ENCODE measurements at regions not wholly inside any gene's neighbourhood (a gene's known extent, or its start where the extent isn't known, plus 50 kb on each side); places are given as distances from the start of the nearest gene placed in this dataset.
A peak's percentile ranks its signal among the peaks of the same experiment; 100 is the strongest.
"Not testable (repeated sequence)": the region's sequence is repeated elsewhere in the genome, so short reads cannot be mapped to it uniquely, and the experiment has no call there.

- H3K27me3 ChIP-seq: no peaks in the 10 kb centered on the region
- H3K27ac ChIP-seq: no peak overlapping the region
- H3K4me1 ChIP-seq: peaks cover 0 to 4% of the 10 kb centered on the region in 2 donors
- no peak for DNase-seq (ENCODE audit: low spot score)
- H3K4me3 ChIP-seq: no peak overlapping the region
- H3K9me3 ChIP-seq: peaks cover 0 to 10% of the 10 kb centered on the region in 2 donors
- TF ChIP-seq, protein P1, sequence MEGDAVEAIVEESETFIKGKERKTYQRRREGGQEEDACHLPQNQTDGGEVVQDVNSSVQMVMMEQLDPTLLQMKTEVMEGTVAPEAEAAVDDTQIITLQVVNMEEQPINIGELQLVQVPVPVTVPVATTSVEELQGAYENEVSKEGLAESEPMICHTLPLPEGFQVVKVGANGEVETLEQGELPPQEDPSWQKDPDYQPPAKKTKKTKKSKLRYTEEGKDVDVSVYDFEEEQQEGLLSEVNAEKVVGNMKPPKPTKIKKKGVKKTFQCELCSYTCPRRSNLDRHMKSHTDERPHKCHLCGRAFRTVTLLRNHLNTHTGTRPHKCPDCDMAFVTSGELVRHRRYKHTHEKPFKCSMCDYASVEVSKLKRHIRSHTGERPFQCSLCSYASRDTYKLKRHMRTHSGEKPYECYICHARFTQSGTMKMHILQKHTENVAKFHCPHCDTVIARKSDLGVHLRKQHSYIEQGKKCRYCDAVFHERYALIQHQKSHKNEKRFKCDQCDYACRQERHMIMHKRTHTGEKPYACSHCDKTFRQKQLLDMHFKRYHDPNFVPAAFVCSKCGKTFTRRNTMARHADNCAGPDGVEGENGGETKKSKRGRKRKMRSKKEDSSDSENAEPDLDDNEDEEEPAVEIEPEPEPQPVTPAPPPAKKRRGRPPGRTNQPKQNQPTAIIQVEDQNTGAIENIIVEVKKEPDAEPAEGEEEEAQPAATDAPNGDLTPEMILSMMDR (IDR thresholded peaks at IDR 0.05): no peak
- H3K36me3 ChIP-seq: no peaks in the 10 kb centered on the region
Observed at GRCh38 chr7:138249975-138250374, 173.7 kb downstream of the AKR1D1 start.

DNA sequence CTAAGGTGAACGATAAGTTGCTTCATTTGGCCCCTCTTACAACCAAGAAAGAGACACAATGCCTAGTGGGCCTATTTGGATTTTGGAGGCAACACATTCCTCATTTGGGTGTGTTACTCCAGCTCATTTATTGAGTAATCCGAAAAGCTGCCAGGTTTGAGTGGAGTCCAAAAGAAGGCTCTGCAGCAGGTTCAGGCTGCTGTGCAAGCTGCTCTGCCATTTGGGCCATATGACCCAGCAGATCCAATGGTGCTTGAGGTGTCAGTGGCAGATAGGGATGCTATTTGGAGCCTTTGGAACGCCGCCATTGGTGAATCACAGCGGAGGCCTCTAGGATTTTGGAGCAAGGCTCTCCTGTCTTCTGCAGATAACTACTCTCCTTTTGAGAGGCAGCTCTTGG lies 176.4 kb downstream of the AKR1D1 start:
- not testable (repeated sequence) for H3K9me3 ChIP-seq, H3K36me3 ChIP-seq
- DNase-seq (ENCODE audit: low spot score): peak; percentile 61

DNA sequence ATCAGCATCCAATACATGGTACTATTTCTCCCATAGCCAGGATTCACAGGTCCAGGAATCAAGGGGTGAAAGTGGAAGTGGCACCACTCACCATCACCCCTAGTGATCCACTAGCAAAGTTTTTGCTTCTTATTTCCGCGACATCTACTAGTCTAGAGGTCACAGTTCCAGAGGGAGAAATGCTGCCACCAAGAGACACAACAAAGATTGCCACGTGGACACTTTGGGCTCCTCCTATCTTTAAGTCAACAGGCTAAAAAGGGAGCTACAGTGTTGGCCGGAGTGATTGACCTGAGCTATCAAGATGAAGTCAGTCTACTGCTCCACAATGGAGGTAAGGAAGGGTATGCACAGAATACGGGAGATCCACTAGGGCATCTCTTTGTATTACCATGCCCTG lies 178.2 kb downstream of the AKR1D1 start:
- H3K4me1 ChIP-seq: peaks cover 0 to 14% of the 10 kb centered on the region in 2 donors
- H3K4me3 ChIP-seq: no peak overlapping the region
- H3K9me3 ChIP-seq: no peaks in the 10 kb centered on the region
- H3K27me3 ChIP-seq: no peaks in the 10 kb centered on the region
- H3K27ac ChIP-seq: no peak overlapping the region
- no peaks in the 10 kb centered on the region for H3K36me3 ChIP-seq
- TF ChIP-seq, protein P1 (IDR thresholded peaks at IDR 0.05): no peak
- DNase-seq (ENCODE audit: low spot score): no peak

More for the DNA sequence above, 176.4 kb downstream of the AKR1D1 start:
- not testable (repeated sequence) for H3K4me1 ChIP-seq, H3K4me3 ChIP-seq, H3K27me3 ChIP-seq
- peak overlapping the region in 1 of 2 donors; percentile 48 for H3K27ac ChIP-seq

GRCh38 chr7:138257459-138258196 lies 181.4 kb downstream of the AKR1D1 start:
- H3K9me3 ChIP-seq: no peaks in the 10 kb centered on the region
- H3K27ac ChIP-seq: peak overlapping the region in 1 of 2 donors; percentile 51
- TF ChIP-seq, protein P1 (IDR thresholded peaks at IDR 0.05): no peak
- no peaks in the 10 kb centered on the region for H3K36me3 ChIP-seq
- DNase-seq (ENCODE audit: low spot score): peak; percentile 63
- peaks cover 0 to 14% of the 10 kb centered on the region in 2 donors for H3K4me1 ChIP-seq
- H3K27me3 ChIP-seq: no peaks in the 10 kb centered on the region
- H3K4me3 ChIP-seq: no peak overlapping the region

- Histone ChIP-seq H3K27me3 (no peaks in the 10 kb centered on the region), H3K27ac (peak overlapping the region in 1 of 2 donors; percentile 51), H3K9me3 (no peaks in the 10 kb centered on the region), H3K4me1 (peaks cover 0 to 10% of the 10 kb centered on the region in 2 donors), H3K4me3 (no peak overlapping the region), H3K36me3 (no peaks in the 10 kb centered on the region)
- no peak for DNase-seq (ENCODE audit: low spot score)
- TF ChIP-seq, protein P1 (IDR thresholded peaks at IDR 0.05): no peak
Observed at GRCh38 chr7:138258197-138258559, 181.9 kb downstream of the AKR1D1 start.

GRCh38 chr7:138259675-138260074 lies 183.4 kb downstream of the AKR1D1 start:
- Histone ChIP-seq H3K4me1 (peaks cover 0 to 10% of the 10 kb centered on the region in 2 donors), H3K27me3 (no peaks in the 10 kb centered on the region), H3K9me3 (no peaks in the 10 kb centered on the region), H3K27ac (no peak overlapping the region), H3K4me3 (no peak overlapping the region), H3K36me3 (no peaks in the 10 kb centered on the region)
- DNase-seq (ENCODE audit: low spot score): no peak
- TF ChIP-seq, protein P1 (IDR thresholded peaks at IDR 0.05): no peak
